ENCODE measurements at regions not wholly inside any gene's neighbourhood (a gene's known extent, or its start where the extent isn't known, plus 50 kb on each side); places are given as distances from the start of the nearest gene placed in this dataset.

GRCh38 chr12:125286005-125286727, 220.9 kb downstream of the AACS start:
- H3K36me3 Mint-ChIP-seq, result no peaks in the 10 kb centered on the region
- H3K27ac Mint-ChIP-seq, result no peak overlapping the region
- peaks cover 59% of the 10 kb centered on the region for H3K27me3 Mint-ChIP-seq (ENCODE audit: low read depth)
- DNase-seq (ENCODE audit: low spot score in 2 of 2, unreplicated experiment in 2 of 2), result no peak
- H3K4me3 Mint-ChIP-seq, result no peak overlapping the region
- H3K9me3 Mint-ChIP-seq, result peaks cover 7% of the 10 kb centered on the region
- no peaks in the 10 kb centered on the region for H3K4me1 Mint-ChIP-seq
- TF ChIP-seq CTCF (IDR thresholded peaks at IDR 0.05; ENCODE audit: unreplicated experiment), result no peak

GRCh38 chr12:125287155-125287847, 222.1 kb downstream of the AACS start:
- no peak for TF ChIP-seq CTCF (IDR thresholded peaks at IDR 0.05; ENCODE audit: unreplicated experiment)
- Mint-ChIP-seq H3K36me3 (no peaks in the 10 kb centered on the region), H3K4me3 (no peak overlapping the region), H3K4me1 (no peaks in the 10 kb centered on the region), H3K27ac (no peak overlapping the region), H3K27me3 (ENCODE audit: low read depth) (peaks cover 59% of the 10 kb centered on the region), H3K9me3 (peaks cover 7% of the 10 kb centered on the region)
- no peak for DNase-seq (ENCODE audit: low spot score in 2 of 2, unreplicated experiment in 2 of 2)

GRCh38 chr12:125288931-125289928, 224.0 kb downstream of the AACS start:
- Mint-ChIP-seq H3K9me3 (peaks cover 7% of the 10 kb centered on the region), H3K27ac (no peak overlapping the region), H3K36me3 (no peaks in the 10 kb centered on the region), H3K27me3 (ENCODE audit: low read depth) (peaks cover 49% of the 10 kb centered on the region), H3K4me1 (no peaks in the 10 kb centered on the region), H3K4me3 (no peak overlapping the region)
- no peak for TF ChIP-seq CTCF (IDR thresholded peaks at IDR 0.05; ENCODE audit: unreplicated experiment)
- DNase-seq (ENCODE audit: low spot score in 2 of 2, unreplicated experiment in 2 of 2), result no peak

GRCh38 chr12:125289970-125290369, 224.7 kb downstream of the AACS start:
- Mint-ChIP-seq H3K36me3 (no peaks in the 10 kb centered on the region), H3K9me3 (peaks cover 3% of the 10 kb centered on the region), H3K4me1 (no peaks in the 10 kb centered on the region), H3K27ac (no peak overlapping the region), H3K27me3 (ENCODE audit: low read depth) (peaks cover 47% of the 10 kb centered on the region), H3K4me3 (no peak overlapping the region)
- no peak for DNase-seq (ENCODE audit: low spot score in 2 of 2, unreplicated experiment in 2 of 2)
- no peak for TF ChIP-seq CTCF (IDR thresholded peaks at IDR 0.05; ENCODE audit: unreplicated experiment)

- peaks cover 66% of the 10 kb centered on the region for H3K27me3 Mint-ChIP-seq (ENCODE audit: low read depth)
- H3K36me3 Mint-ChIP-seq, result no peaks in the 10 kb centered on the region
- no peaks in the 10 kb centered on the region for H3K4me1 Mint-ChIP-seq
- DNase-seq (ENCODE audit: low spot score in 2 of 2, unreplicated experiment in 2 of 2), result no peak
- H3K27ac Mint-ChIP-seq, result no peak overlapping the region
- TF ChIP-seq CTCF (IDR thresholded peaks at IDR 0.05; ENCODE audit: unreplicated experiment), result no peak
- no peaks in the 10 kb centered on the region for H3K9me3 Mint-ChIP-seq
- H3K4me3 Mint-ChIP-seq, result no peak overlapping the region
These were observed 227.5 kb downstream of the AACS start for GRCh38 chr12:125292700-125293099.

Measured in mesothelial cell of epicardium (in vitro differentiated cells).